Smooth muscle cell of the brain vasculature (primary cell): ENCODE measurements at regions not wholly inside any gene's neighbourhood (a gene's known extent, or its start where the extent isn't known, plus 50 kb on each side); places are given as distances from the start of the nearest gene placed in this dataset.

Source experiments
- DNase-seq: peaks from one replicate; pipeline ENCODE4 v3.0.0-alpha.2; 2012; ENCODE audit warnings: low read depth, low spot score

DNA sequence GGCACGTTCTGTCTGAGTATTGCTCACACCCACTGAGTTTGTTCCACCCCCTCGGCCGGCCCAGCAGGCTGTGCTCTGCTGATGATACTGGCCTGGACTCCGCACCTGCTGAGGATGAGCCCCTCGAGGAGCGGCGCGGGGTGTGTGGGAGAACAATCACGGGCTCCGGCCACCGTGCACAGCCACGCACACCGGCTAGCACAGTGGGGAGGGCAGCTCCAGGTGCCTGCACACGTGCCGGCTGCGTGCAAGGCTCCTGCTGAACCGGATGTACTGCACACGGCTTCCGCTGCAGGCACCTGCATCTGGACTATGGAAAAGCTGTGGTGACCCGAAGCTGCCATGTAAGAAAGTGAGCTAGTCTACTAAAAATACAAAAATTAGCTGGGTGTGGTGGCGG is 485.2 kb upstream of the CDH9 start:
- no peak for DNase-seq

DNA sequence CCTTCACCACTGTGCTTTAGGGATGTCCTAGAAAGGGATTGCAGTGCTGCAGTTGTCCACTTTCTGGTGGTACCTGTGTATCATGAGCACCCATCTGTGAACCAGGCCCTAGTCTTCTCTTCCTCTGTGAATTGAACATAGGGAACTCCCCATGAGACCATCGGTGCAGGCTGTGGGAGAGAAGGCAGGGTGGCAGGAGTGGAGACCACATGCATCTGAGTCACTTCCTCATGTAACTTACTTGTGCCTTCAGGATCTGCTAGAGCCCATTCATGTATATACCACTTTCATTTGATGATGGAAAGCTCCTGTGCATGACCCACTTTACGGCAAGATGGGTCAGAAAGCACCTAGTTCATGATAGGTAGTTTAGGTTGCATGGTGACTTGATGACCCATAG is 478.1 kb upstream of the CDH9 start:
- no peak for DNase-seq

- no peak for DNase-seq
These were observed 472.7 kb upstream of the CDH9 start for GRCh38 chr5:27511061-27511460.

- no peak for DNase-seq
These were observed 465.4 kb upstream of the CDH9 start for GRCh38 chr5:27503813-27504212.

- no peak for DNase-seq
These were observed 463.9 kb upstream of the CDH9 start for GRCh38 chr5:27502236-27502635.

DNA sequence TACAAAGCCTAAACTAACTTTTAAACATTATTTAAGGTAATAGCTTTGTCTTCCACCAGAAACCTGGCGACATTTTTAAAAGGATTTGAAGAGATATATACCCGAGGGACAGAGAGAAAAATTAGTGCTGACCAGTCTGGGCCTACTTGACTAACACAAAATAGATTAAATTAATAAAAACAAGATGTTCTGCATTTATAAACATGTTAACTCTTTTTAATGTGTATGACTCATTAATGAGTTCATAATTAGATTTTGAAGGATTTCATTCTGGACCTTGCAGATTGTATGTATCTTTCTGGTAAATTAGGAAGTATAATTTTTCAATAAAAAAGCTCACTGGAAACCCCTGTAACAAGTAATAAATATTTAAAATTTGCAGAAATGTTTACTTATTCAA is 459.1 kb upstream of the CDH9 start:
- DNase-seq: no peak

GRCh38 chr5:27494887-27495286 is 456.5 kb upstream of the CDH9 start:
- DNase-seq: no peak

- DNase-seq: no peak
These were observed 453.5 kb upstream of the CDH9 start for GRCh38 chr5:27491746-27492439.

DNA sequence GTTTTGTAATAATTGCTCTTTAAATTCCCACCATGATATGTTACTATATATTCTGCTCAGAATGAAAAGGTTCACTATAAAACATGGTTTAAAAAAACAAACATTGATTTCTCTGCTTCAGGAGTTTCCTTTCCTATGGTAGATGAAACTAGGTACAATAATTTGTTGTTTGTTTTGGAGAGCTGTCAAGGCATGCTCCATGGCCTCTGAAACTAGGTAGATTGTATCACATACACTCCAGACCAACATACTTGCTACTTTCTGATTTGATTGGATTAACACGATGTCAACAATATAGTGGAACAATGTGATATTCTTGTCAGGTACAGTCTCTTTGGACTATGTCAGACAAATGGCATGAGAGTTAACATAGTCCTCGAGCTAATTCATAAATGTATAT is 452.7 kb upstream of the CDH9 start:
- DNase-seq: no peak

DNA sequence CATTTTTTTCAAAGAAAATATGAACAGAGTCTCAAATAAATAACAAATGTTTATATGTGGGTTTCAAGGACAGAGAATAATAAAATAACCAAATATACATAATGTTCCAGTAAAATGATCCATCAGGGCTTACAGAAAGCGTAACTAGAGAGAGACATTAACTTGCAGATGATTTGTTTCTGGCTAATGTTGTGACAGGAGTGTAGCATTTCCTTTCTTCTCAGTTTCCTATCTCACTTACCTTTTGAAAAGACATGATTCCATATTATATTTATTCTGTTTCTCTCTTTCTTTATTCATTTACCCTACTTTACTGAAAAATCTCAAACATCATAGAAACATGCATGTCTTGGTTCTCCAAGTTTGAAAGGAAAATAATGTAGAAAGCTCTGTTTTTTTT is 451.3 kb upstream of the CDH9 start:
- no peak for DNase-seq

DNA sequence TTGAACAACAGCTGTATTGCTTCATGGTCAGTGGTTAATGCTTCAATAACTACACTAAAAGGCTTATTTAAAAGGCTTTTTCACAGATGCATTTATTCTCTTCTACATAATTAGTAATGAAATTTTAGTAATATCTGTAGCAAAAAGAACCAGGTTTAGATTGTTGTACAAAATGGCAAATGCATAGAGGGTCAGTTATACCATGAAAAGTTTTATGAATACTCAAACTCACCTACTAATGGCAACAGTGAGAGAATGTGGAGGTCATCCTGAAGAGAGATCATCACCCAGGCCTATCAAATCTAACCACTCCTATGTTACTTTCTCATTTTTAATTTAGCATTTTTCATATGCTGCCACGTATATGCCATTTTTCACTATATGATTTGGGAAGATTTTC is 444.3 kb upstream of the CDH9 start:
- DNase-seq: no peak

DNA sequence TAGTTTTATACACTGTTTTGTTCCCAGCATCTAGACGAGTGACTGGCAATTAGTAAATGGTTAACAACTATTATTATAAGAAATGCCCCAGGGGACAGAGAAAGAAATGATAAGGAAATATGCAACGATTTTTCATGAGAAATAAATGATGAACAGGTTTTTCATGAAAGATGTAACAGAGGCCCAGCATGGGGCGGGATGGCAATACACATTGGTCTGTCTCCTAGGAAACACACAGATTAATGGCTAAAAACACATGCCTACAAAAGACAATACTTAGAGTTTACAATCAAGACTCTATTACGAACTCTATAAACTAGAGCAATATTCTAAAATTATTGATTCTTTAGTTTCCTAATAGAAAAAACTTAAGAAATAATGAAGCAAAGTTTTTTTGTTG is 441.5 kb upstream of the CDH9 start:
- no peak for DNase-seq

DNA sequence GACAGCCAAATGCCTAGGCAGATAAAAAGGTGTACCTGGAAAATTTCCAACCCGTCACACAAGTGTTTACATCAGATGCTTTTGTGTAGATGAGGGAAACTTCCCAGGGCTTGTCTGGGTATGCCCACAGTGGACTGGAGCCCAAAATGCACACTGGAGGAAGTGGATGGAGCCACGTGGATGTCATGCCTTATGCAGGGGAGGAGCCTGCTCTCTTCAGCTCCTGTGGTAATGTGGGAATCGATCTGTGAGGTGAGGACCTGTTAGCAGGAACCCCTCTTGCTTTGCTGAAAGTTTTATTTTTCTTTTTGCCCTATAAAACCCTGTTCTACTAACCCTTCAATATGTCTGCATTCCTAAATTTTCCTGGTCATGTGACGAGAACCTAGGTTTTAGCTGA is 439.2 kb upstream of the CDH9 start:
- no peak for DNase-seq

DNA sequence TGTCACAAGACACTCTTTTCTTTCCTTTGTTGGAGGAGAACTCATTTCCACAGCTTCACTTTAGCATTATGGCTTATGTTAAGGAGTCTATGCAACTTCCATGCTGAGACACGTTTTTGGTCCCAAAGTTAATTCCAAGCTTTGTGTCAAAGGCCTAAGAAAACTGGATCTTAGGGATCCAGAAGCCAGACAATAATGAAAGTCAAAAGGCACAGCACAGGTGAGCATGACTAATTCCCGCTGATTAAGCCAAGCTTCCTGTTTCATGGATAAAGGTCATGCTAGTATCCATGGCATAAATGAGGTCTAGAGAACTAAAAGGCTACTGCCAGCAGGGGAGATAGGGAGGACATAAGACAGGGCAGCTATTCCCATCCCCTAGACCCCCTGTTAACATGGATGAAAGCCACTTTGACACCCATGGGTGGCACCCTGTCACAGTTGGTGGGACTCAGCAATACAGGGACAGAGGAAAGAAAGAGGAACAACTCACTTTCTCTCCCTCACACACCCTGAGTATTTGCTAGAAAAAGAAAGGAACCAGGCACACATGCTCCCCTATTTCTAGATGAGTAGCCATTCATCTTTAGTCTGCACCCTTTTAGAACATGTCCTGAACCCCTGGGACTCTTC is 438.1 kb upstream of the CDH9 start:
- DNase-seq: no peak

GRCh38 chr5:27475063-27475462 is 436.7 kb upstream of the CDH9 start:
- no peak for DNase-seq

GRCh38 chr5:27474395-27474794 is 436.0 kb upstream of the CDH9 start:
- DNase-seq: no peak

DNA sequence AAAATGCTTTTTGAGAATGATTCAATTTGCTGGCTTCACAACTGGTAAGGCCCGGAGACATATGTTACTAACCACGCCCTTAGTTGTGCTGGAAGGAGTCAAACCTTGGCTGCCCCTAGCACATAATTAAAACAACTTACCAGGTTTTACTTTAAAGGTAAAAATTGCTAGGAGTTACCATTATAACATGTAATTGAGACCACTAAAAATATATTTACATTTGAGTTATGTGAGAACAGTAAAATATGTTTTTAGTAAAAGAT is 435.6 kb upstream of the CDH9 start:
- DNase-seq: no peak

- no peak for DNase-seq
These were observed 435.1 kb upstream of the CDH9 start for GRCh38 chr5:27473307-27474046.

- no peak for DNase-seq
These were observed 434.5 kb upstream of the CDH9 start for GRCh38 chr5:27472871-27473270.

GRCh38 chr5:27472000-27472763 is 433.8 kb upstream of the CDH9 start:
- DNase-seq: no peak

GRCh38 chr5:27466959-27467358 is 428.6 kb upstream of the CDH9 start:
- DNase-seq: no peak

GRCh38 chr5:27465140-27465539 is 426.8 kb upstream of the CDH9 start:
- DNase-seq: no peak
